ENCODE measurements at regions not wholly inside any gene's neighbourhood (a gene's known extent, or its start where the extent isn't known, plus 50 kb on each side); places are given as distances from the start of the nearest gene placed in this dataset.

- no peaks in the 10 kb centered on the region for H3K36me3 Mint-ChIP-seq (ENCODE audit: insufficient read depth in 1 of 3, low read depth in 3 of 3)
- H2AK5ac ChIP-seq (ENCODE audit: insufficient read length, low read length) = no peak overlapping the region
- no peak for DNase-seq
- H3K27ac ChIP-seq (ENCODE audit: insufficient read length, low read depth, low read length) = no peak overlapping the region
- peaks cover 0 to 2% of the 10 kb centered on the region in 2 experiments; a peak in 1 of 5 replicates for H3K9me3 Mint-ChIP-seq
- no peak overlapping the region for H4K91ac ChIP-seq (ENCODE audit: insufficient read length, low read depth, low read length)
- no peak overlapping the region for H3K9ac ChIP-seq (ENCODE audit: extremely low read depth, insufficient read length, low read length)
- no peak overlapping the region for H2BK20ac ChIP-seq (ENCODE audit: low read depth, low read length, poor library complexity, severe bottlenecking)
- H3K18ac ChIP-seq (ENCODE audit: insufficient read length, low read depth, low read length) = no peak overlapping the region
- H3T11ph ChIP-seq (ENCODE audit: low read length) = no peak overlapping the region
- no peak overlapping the region for H3K4me3 Mint-ChIP-seq
- no peak overlapping the region for H4K8ac ChIP-seq (replicated peaks; ENCODE audit: insufficient read length, low read depth, low read length)
- H3K4me2 ChIP-seq (ENCODE audit: insufficient read depth, insufficient read length, low read length) = no peak overlapping the region
- no peak overlapping the region for H2BK12ac ChIP-seq (ENCODE audit: insufficient read length, low read depth, low read length)
- no peak overlapping the region for H2BK5ac ChIP-seq (ENCODE audit: insufficient read length, low read length)
- no peaks in the 10 kb centered on the region for H3K27me3 ChIP-seq (ENCODE audit: insufficient read depth, low read length)
- H3K79me1 ChIP-seq (ENCODE audit: insufficient read depth, low read depth, low read length, poor library complexity, severe bottlenecking) = no peaks in the 10 kb centered on the region
- H3K4me1 Mint-ChIP-seq = peaks cover 0 to 4% of the 10 kb centered on the region in 2 experiments; a peak in 2 of 4 replicates
- no peak overlapping the region for H3K27ac Mint-ChIP-seq
- H3K23me2 ChIP-seq (ENCODE audit: insufficient read length, low read depth, low read length, poor library complexity, severe bottlenecking) = no peaks in the 10 kb centered on the region
- no peak overlapping the region for H3K23ac ChIP-seq (ENCODE audit: insufficient read length, low read depth, low read length)
- no peak overlapping the region for H3K14ac ChIP-seq (ENCODE audit: insufficient read depth, low read length)
- H2BK15ac ChIP-seq (ENCODE audit: low read depth, low read length) = no peak overlapping the region
- no peak overlapping the region for H3K4ac ChIP-seq (ENCODE audit: low read depth, low read length)
- no peak for TF ChIP-seq CTCF (conservative IDR thresholded peaks at IDR 0.05)
- no peaks in the 10 kb centered on the region for H3K9me3 ChIP-seq (ENCODE audit: control insufficient read depth, low read depth, low read length)
- H4K5ac ChIP-seq (ENCODE audit: insufficient read length, low read depth, low read length) = no peak overlapping the region
- H2BK120ac ChIP-seq (ENCODE audit: low read depth, low read length, poor library complexity, severe bottlenecking) = no peak overlapping the region
- no peak overlapping the region for H2AFZ ChIP-seq (ENCODE audit: low read length)
- no CpG with 5 or more reads among the region's 4 CpGs for WGBS (ENCODE audit: extremely low coverage, insufficient read length, low lambda C conversion rate)
- no peaks in the 10 kb centered on the region for H3K4me1 ChIP-seq (ENCODE audit: insufficient read depth, low read length)
- H3K27me3 Mint-ChIP-seq (ENCODE audit: low read depth) = no peaks in the 10 kb centered on the region; the same call in 1 of the 2 replicates
- H3K56ac ChIP-seq (ENCODE audit: insufficient read length, low read depth, low read length) = no peak overlapping the region
- no peaks in the 10 kb centered on the region for H3K79me2 ChIP-seq (ENCODE audit: insufficient read depth, low read length)
- no peaks in the 10 kb centered on the region for H4K20me1 ChIP-seq (ENCODE audit: control insufficient read depth, insufficient read depth, insufficient read length)
Measured at GRCh38 chr3:102830415-102830814, 395.6 kb downstream of the ZPLD1 start.
